ENCODE measurements at regions not wholly inside any gene's neighbourhood (a gene's known extent, or its start where the extent isn't known, plus 50 kb on each side); places are given as distances from the start of the nearest gene placed in this dataset.
A peak's percentile ranks its signal among the peaks of the same experiment; 100 is the strongest.

DNA sequence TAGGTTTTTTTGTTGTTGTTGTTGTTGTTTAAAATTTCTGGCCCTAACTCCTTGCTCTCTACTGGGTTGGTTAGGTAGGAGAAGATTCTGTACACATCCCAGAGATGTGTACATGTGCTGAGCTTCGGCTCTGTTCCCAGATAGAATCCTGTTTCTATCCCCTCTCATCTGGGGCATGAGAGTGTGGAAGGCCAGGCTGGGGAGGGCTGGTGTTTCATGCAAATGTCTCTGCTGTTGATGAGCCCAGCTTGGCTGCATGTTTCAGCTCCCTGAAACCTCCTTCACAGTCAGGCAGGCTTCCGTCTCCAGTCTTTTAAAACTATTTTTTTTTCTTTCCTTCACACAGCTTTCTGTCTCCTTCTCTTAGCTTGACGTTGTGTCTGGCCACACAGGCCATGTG is 526.9 kb upstream of the KLF4 start:
- Histone ChIP-seq H3K4me3 (ENCODE audit: low read length in 2 of 2) (no peak overlapping the region), H3K27ac (ENCODE audit: low read depth in 1 of 2, low read length in 1 of 2) (no peak overlapping the region), H3K36me3 (ENCODE audit: control insufficient read depth in 2 of 2, insufficient read depth in 2 of 2, low read length in 1 of 2) (no peaks in the 10 kb centered on the region), H3K9me3 (ENCODE audit: control insufficient read depth in 2 of 2, insufficient read depth in 1 of 2, low read length in 1 of 2) (no peaks in the 10 kb centered on the region), H3K4me1 (ENCODE audit: control insufficient read depth in 2 of 2, insufficient read depth in 2 of 2, low read length in 2 of 2) (no peaks in the 10 kb centered on the region), H3K27me3 (ENCODE audit: control insufficient read depth in 2 of 2, insufficient read depth in 1 of 2, low read length in 1 of 2) (no peaks in the 10 kb centered on the region)
- 94% methylated on average over 3 of the region's 3 CpGs for WGBS
- DNase-seq (ENCODE audit: low read depth in 6 of 9, low spot score in 9 of 9) = no peak

DNA sequence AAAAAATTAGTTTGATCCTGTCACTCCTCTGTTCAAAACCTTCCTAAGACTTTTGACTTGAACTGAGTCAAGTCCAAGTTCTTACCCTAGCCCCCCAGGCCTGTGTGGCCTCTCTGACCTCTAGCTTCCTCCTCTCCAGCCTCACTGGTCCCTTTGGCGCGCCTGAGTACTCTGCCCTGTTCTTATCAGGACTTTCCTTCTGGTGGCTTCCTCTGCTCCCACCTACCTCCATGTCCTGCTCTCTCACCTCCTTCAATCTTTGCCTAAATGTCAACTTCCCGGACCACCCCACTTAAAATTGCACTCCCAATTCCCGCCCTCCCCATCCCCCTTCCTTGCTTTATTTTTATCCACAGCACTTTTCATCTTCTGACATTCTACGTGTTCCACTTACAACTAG is 526.1 kb upstream of the KLF4 start:
- Histone ChIP-seq H3K27me3 (ENCODE audit: control insufficient read depth in 2 of 2, insufficient read depth in 1 of 2, low read length in 1 of 2) (no peaks in the 10 kb centered on the region), H3K9me3 (ENCODE audit: control insufficient read depth in 2 of 2, insufficient read depth in 1 of 2, low read length in 1 of 2) (no peaks in the 10 kb centered on the region), H3K36me3 (ENCODE audit: control insufficient read depth in 2 of 2, insufficient read depth in 2 of 2, low read length in 1 of 2) (no peaks in the 10 kb centered on the region), H3K27ac (ENCODE audit: low read depth in 1 of 2, low read length in 1 of 2) (no peak overlapping the region), H3K4me1 (ENCODE audit: control insufficient read depth in 2 of 2, insufficient read depth in 2 of 2, low read length in 2 of 2) (no peaks in the 10 kb centered on the region), H3K4me3 (ENCODE audit: low read length in 2 of 2) (no peak overlapping the region)
- 98% methylated on average over 5 of the region's 5 CpGs for WGBS
- DNase-seq (ENCODE audit: low read depth in 6 of 9, low spot score in 9 of 9) = no peak

DNA sequence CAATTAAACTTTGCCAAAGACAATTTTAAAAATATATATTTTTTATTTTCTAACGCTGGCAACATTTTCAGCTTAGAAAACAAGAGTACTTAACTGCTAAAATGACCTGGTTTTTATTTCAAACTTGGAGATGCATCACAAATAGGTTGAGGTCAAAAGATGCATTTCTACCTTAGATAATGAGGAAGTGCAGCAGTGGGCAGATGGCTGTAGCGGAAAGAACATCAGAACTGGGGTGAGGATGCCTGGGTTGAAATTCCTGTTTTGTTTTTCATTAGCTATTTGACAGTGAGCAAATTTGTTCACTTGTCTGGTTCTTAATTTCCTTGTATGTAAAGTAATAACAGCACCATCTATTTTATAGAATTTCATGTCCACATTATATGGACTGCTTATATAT is 524.8 kb upstream of the KLF4 start:
- Histone ChIP-seq H3K27me3 (ENCODE audit: control insufficient read depth in 2 of 2, insufficient read depth in 1 of 2, low read length in 1 of 2) (no peaks in the 10 kb centered on the region), H3K27ac (ENCODE audit: low read depth in 1 of 2, low read length in 1 of 2) (no peak overlapping the region), H3K36me3 (ENCODE audit: control insufficient read depth in 2 of 2, insufficient read depth in 2 of 2, low read length in 1 of 2) (no peaks in the 10 kb centered on the region), H3K4me3 (ENCODE audit: low read length in 2 of 2) (no peak overlapping the region), H3K9me3 (ENCODE audit: control insufficient read depth in 2 of 2, insufficient read depth in 1 of 2, low read length in 1 of 2) (no peaks in the 10 kb centered on the region), H3K4me1 (ENCODE audit: control insufficient read depth in 2 of 2, insufficient read depth in 2 of 2, low read length in 2 of 2) (no peaks in the 10 kb centered on the region)
- WGBS = 90% methylated on average over 2 of the region's 2 CpGs
- no peak for DNase-seq (ENCODE audit: low read depth in 6 of 9, low spot score in 9 of 9)

DNA sequence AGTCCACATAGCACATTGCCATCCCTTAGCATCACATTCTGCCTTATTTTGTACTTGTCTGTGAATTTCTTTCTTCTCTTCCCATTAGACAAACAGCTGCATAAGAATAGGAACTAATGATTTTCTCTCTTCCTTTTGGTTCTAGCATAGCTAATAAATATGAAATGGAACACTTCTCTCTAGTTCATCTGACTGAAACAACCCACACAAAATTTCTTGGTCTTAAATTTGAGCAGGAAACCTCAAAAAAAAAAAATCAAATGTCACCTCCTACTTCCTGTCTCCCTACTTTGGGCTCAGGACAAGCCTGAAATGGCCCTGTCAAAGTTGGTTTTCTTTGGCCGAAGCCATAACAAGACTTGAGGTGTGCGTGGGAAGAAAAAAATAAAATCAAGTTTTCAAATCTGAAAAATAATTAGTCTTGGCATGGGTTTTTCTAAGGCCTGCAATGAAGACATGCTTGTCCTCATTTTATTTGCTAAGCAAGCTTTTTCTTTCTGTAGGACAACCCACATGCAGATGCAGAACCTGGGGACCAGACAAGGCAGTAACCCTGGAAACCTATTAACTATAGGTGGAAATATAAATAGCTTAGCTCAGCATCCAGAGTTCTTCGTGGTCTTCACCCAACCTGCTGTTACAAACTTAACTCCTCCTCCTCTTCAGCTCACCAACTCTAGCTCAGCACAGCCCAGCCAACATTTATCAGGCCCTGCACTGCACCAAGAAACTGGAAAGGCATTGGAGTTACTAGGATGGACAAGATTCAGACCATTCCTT is 523.5 kb upstream of the KLF4 start:
- Histone ChIP-seq H3K27me3 (ENCODE audit: control insufficient read depth in 2 of 2, insufficient read depth in 1 of 2, low read length in 1 of 2) (no peaks in the 10 kb centered on the region), H3K9me3 (ENCODE audit: control insufficient read depth in 2 of 2, insufficient read depth in 1 of 2, low read length in 1 of 2) (no peaks in the 10 kb centered on the region), H3K4me1 (ENCODE audit: control insufficient read depth in 2 of 2, insufficient read depth in 2 of 2, low read length in 2 of 2) (no peaks in the 10 kb centered on the region), H3K4me3 (ENCODE audit: low read length in 2 of 2) (no peak overlapping the region), H3K36me3 (ENCODE audit: control insufficient read depth in 2 of 2, insufficient read depth in 2 of 2, low read length in 1 of 2) (no peaks in the 10 kb centered on the region), H3K27ac (ENCODE audit: low read depth in 1 of 2, low read length in 1 of 2) (no peak overlapping the region)
- 56% methylated on average over 3 of the region's 3 CpGs for WGBS
- no peak for DNase-seq (ENCODE audit: low read depth in 6 of 9, low spot score in 9 of 9)

DNA sequence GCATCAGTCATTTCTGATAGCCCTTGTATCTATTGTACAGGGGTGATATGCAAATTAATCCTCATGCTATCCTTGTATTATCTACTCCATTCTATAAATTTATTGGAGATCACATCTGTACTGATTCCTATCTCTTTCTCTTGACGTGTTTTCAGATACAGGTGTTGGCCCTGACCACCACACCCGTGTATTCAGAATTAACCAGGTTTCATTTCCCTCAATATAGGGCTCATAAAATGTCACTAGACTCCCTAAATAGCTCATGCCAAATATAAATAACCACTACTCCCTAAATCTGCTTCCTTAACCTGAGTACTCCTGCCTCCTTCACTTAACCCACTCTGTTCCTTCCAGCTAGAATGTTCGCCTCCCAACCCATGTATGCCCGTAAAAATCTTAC is 522.8 kb upstream of the KLF4 start:
- Histone ChIP-seq H3K4me1 (ENCODE audit: control insufficient read depth in 2 of 2, insufficient read depth in 2 of 2, low read length in 2 of 2) (no peaks in the 10 kb centered on the region), H3K4me3 (ENCODE audit: low read length in 2 of 2) (no peak overlapping the region), H3K27me3 (ENCODE audit: control insufficient read depth in 2 of 2, insufficient read depth in 1 of 2, low read length in 1 of 2) (no peaks in the 10 kb centered on the region), H3K27ac (ENCODE audit: low read depth in 1 of 2, low read length in 1 of 2) (no peak overlapping the region), H3K9me3 (ENCODE audit: control insufficient read depth in 2 of 2, insufficient read depth in 1 of 2, low read length in 1 of 2) (no peaks in the 10 kb centered on the region), H3K36me3 (ENCODE audit: control insufficient read depth in 2 of 2, insufficient read depth in 2 of 2, low read length in 1 of 2) (no peaks in the 10 kb centered on the region)
- no peak for DNase-seq (ENCODE audit: low read depth in 6 of 9, low spot score in 9 of 9)
- WGBS = 93% methylated on average over 4 of the region's 4 CpGs

DNA sequence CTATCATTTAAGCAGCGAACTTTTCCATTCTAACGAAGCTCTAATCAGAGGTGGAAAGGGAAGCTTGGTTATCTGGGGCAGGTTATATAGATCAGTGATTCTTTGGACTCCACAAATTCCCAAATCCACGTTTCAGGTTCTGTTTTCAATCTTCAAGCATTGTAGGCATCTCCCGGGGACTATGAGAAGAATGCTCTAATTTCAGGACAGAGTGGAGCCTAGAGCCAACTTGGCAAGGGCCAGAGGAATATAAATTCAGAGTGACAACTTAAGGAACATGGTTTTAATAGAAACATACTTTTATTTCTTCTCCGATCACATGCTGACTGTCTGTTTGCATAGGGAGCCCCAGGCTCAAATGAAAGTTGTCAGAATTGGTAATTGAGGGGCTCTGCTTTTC is 514.0 kb upstream of the KLF4 start:
- H3K27me3 ChIP-seq (ENCODE audit: control insufficient read depth in 2 of 2, insufficient read depth in 1 of 2, low read length in 1 of 2) = no peaks in the 10 kb centered on the region
- no peaks in the 10 kb centered on the region for H3K4me1 ChIP-seq (ENCODE audit: control insufficient read depth in 2 of 2, insufficient read depth in 2 of 2, low read length in 2 of 2)
- no peak for DNase-seq (ENCODE audit: low read depth in 6 of 9, low spot score in 9 of 9)
- H3K36me3 ChIP-seq (ENCODE audit: control insufficient read depth in 2 of 2, insufficient read depth in 2 of 2, low read length in 1 of 2) = no peaks in the 10 kb centered on the region
- 90% methylated on average over 5 of the region's 5 CpGs for WGBS
- no peak overlapping the region for H3K4me3 ChIP-seq (ENCODE audit: low read length in 2 of 2)
- H3K27ac ChIP-seq (ENCODE audit: low read depth in 1 of 2, low read length in 1 of 2) = no peak overlapping the region
- no peaks in the 10 kb centered on the region for H3K9me3 ChIP-seq (ENCODE audit: control insufficient read depth in 2 of 2, insufficient read depth in 1 of 2, low read length in 1 of 2)

DNA sequence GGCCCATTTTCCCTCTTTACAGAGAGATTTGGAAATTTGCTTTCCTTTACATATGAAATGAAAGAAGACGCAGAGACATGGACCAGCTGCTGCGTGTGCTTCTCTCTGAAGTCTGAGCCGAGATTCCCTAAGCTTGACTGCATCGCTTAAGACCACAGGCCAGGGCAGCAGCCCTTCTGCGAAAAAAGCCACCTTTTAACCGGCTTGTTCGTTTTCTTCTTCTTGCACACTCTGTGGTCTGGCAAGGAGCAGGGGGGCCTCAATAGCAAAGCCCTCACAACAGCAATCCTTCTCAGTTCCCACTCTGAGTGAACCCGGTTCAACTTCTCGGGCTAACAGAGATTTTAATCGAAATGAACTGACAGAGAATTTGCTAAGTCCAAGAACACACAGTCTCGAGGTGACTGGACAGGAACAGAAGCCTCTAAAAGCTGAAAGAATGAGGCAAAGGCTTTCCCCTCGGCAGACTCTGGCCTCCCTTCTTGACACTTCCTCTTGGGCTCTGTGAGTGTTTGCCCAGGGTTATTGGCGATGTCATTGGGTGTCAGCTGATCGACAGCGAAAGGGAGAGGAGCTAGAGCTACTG is 512.9 kb upstream of the KLF4 start:
- WGBS = 69% methylated on average over 15 of the region's 15 CpGs
- H3K36me3 ChIP-seq (ENCODE audit: control insufficient read depth in 2 of 2, insufficient read depth in 2 of 2, low read length in 1 of 2) = no peaks in the 10 kb centered on the region
- DNase-seq (ENCODE audit: low read depth in 6 of 9, low spot score in 9 of 9) = peak in 1 of 9 donors; percentile 13

DNA sequence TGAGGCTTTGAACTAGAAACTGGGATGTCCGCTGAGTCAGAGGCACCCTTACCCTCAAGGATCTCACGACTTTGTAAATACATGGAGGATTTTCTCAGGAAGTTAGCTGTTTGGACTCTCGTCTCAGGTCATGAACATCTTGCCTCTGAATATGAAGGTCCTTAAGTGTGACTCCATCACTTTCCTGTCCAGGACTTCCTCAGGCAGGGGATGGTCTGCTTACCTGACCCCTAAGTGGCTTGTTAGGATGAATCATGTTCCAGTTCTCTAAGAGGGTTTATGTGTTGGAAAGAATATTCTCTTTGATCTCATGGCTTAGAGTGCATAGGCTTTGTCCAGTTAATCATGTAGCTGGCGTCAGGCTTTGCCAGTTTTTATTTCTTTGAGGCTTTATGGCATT is 511.7 kb upstream of the KLF4 start:
- no peaks in the 10 kb centered on the region for H3K9me3 ChIP-seq (ENCODE audit: control insufficient read depth in 2 of 2, insufficient read depth in 1 of 2, low read length in 1 of 2)
- no peaks in the 10 kb centered on the region for H3K4me1 ChIP-seq (ENCODE audit: control insufficient read depth in 2 of 2, insufficient read depth in 2 of 2, low read length in 2 of 2)
- no peak overlapping the region for H3K4me3 ChIP-seq (ENCODE audit: low read length in 2 of 2)
- H3K27me3 ChIP-seq (ENCODE audit: control insufficient read depth in 2 of 2, insufficient read depth in 1 of 2, low read length in 1 of 2) = no peaks in the 10 kb centered on the region
- DNase-seq (ENCODE audit: low read depth in 6 of 9, low spot score in 9 of 9) = no peak
- no peaks in the 10 kb centered on the region for H3K36me3 ChIP-seq (ENCODE audit: control insufficient read depth in 2 of 2, insufficient read depth in 2 of 2, low read length in 1 of 2)
- H3K27ac ChIP-seq (ENCODE audit: low read depth in 1 of 2, low read length in 1 of 2) = no peak overlapping the region
- 94% methylated on average over 4 of the region's 4 CpGs for WGBS

More for the DNA sequence above, 512.9 kb upstream of the KLF4 start:
- no peaks in the 10 kb centered on the region for H3K27me3 ChIP-seq (ENCODE audit: control insufficient read depth in 2 of 2, insufficient read depth in 1 of 2, low read length in 1 of 2)
- no peak overlapping the region for H3K4me3 ChIP-seq (ENCODE audit: low read length in 2 of 2)
- H3K27ac ChIP-seq (ENCODE audit: low read depth in 1 of 2, low read length in 1 of 2) = peak overlapping the region in 1 of 2 donors; percentile 32
- no peaks in the 10 kb centered on the region for H3K4me1 ChIP-seq (ENCODE audit: control insufficient read depth in 2 of 2, insufficient read depth in 2 of 2, low read length in 2 of 2)
- H3K9me3 ChIP-seq (ENCODE audit: control insufficient read depth in 2 of 2, insufficient read depth in 1 of 2, low read length in 1 of 2) = no peaks in the 10 kb centered on the region

DNA sequence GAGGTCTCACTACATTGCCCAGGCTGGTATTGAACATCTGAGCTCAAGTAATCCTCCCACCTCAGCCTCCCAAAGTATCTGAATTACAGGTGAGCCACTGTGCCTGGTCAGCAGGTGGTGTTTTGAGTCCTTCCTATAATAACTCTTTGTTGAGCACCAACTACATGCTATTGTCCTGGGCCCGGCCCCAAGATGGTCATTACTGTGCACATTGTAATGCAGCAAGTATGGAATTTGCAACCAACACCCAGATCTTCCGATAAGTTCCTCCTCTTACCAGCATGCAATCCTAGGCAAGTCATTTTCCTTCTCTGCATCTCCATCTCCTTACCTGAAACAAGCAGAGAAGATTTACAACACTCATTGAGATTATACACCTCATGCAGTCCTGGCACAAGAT is 510.3 kb upstream of the KLF4 start:
- Histone ChIP-seq H3K4me1 (ENCODE audit: control insufficient read depth in 2 of 2, insufficient read depth in 2 of 2, low read length in 2 of 2) (no peaks in the 10 kb centered on the region), H3K9me3 (ENCODE audit: control insufficient read depth in 2 of 2, insufficient read depth in 1 of 2, low read length in 1 of 2) (no peaks in the 10 kb centered on the region), H3K27me3 (ENCODE audit: control insufficient read depth in 2 of 2, insufficient read depth in 1 of 2, low read length in 1 of 2) (no peaks in the 10 kb centered on the region), H3K27ac (ENCODE audit: low read depth in 1 of 2, low read length in 1 of 2) (no peak overlapping the region), H3K36me3 (ENCODE audit: control insufficient read depth in 2 of 2, insufficient read depth in 2 of 2, low read length in 1 of 2) (no peaks in the 10 kb centered on the region), H3K4me3 (ENCODE audit: low read length in 2 of 2) (no peak overlapping the region)
- WGBS = 93% methylated on average over 2 of the region's 2 CpGs
- no peak for DNase-seq (ENCODE audit: low read depth in 6 of 9, low spot score in 9 of 9)
